HFFc6 (cell line): ENCODE measurements at regions not wholly inside any gene's neighbourhood (a gene's known extent, or its start where the extent isn't known, plus 50 kb on each side); places are given as distances from the start of the nearest gene placed in this dataset.

Experiments
- DNase-seq: peaks from one replicate; pipeline ENCODE4 v3.0.0-alpha.2; 2018
- H3K27ac Mint-ChIP-seq: 2 replicates; pipeline ENCODE4 v1.8.0; 2020; ENCODE audit warnings: mild to moderate bottlenecking, mixed read lengths
- H3K27me3 Mint-ChIP-seq: 2 replicates; pipeline ENCODE4 v1.8.0; 2021; ENCODE audit warnings: mild to moderate bottlenecking, moderate library complexity, mixed read lengths; ENCODE audit not compliant: insufficient read depth
- H3K36me3 Mint-ChIP-seq: 2 replicates; pipeline ENCODE4 v1.8.0; 2021; ENCODE audit warnings: low read depth, mixed read lengths
- H3K4me1 Mint-ChIP-seq: 2 replicates; pipeline ENCODE4 v1.8.0; 2020; ENCODE audit warnings: low read depth, mixed read lengths
- H3K4me3 Mint-ChIP-seq: 2 replicates; pipeline ENCODE4 v1.8.0; 2020; ENCODE audit warnings: mild to moderate bottlenecking, moderate library complexity, mixed read lengths
- H3K9me3 Mint-ChIP-seq: 2 replicates; pipeline ENCODE4 v1.8.0; 2020; ENCODE audit warnings: mild to moderate bottlenecking, mixed read lengths
- CTCF ChIP-seq: fragments of 200-600 bp; sonication (generic); IDR thresholded peaks from 2 replicates; pipeline ENCODE4 v1.5.0; 2021; ENCODE audit warnings: antibody characterized with exemption, mild to moderate bottlenecking

GRCh38 chr3:164375995-164376394 is 702.3 kb downstream of the SI start:
- no peaks in the 10 kb centered on the region for H3K4me1 Mint-ChIP-seq
- H3K36me3 Mint-ChIP-seq: no peaks in the 10 kb centered on the region
- H3K27me3 Mint-ChIP-seq: no peaks in the 10 kb centered on the region
- no peak for DNase-seq
- H3K9me3 Mint-ChIP-seq: peaks cover 10% of the 10 kb centered on the region; the same call in 1 of the 2 replicates
- no peak overlapping the region for H3K4me3 Mint-ChIP-seq
- TF ChIP-seq CTCF: no peak
- no peak overlapping the region for H3K27ac Mint-ChIP-seq

GRCh38 chr3:164375538-164375937 is 702.8 kb downstream of the SI start:
- H3K36me3 Mint-ChIP-seq: no peaks in the 10 kb centered on the region
- no peak overlapping the region for H3K4me3 Mint-ChIP-seq
- DNase-seq: no peak
- no peak for TF ChIP-seq CTCF
- no peaks in the 10 kb centered on the region for H3K4me1 Mint-ChIP-seq
- H3K27me3 Mint-ChIP-seq: no peaks in the 10 kb centered on the region
- H3K9me3 Mint-ChIP-seq: peaks cover 10% of the 10 kb centered on the region; the same call in 1 of the 2 replicates
- H3K27ac Mint-ChIP-seq: no peak overlapping the region

GRCh38 chr3:164371681-164372080 is 706.6 kb downstream of the SI start:
- peaks cover 20% of the 10 kb centered on the region for H3K9me3 Mint-ChIP-seq
- H3K27ac Mint-ChIP-seq: no peak overlapping the region
- H3K4me1 Mint-ChIP-seq: no peaks in the 10 kb centered on the region
- no peak for TF ChIP-seq CTCF
- no peak overlapping the region for H3K4me3 Mint-ChIP-seq
- H3K27me3 Mint-ChIP-seq: no peaks in the 10 kb centered on the region
- no peak for DNase-seq
- H3K36me3 Mint-ChIP-seq: no peaks in the 10 kb centered on the region

GRCh38 chr3:164370970-164371369 is 707.3 kb downstream of the SI start:
- no peaks in the 10 kb centered on the region for H3K4me1 Mint-ChIP-seq
- H3K4me3 Mint-ChIP-seq: no peak overlapping the region
- no peaks in the 10 kb centered on the region for H3K36me3 Mint-ChIP-seq
- no peaks in the 10 kb centered on the region for H3K27me3 Mint-ChIP-seq
- no peak for TF ChIP-seq CTCF
- no peak overlapping the region for H3K27ac Mint-ChIP-seq
- no peak for DNase-seq
- H3K9me3 Mint-ChIP-seq: peaks cover 20% of the 10 kb centered on the region

GRCh38 chr3:164365242-164365641 is 713.1 kb downstream of the SI start:
- peaks cover 12% of the 10 kb centered on the region for H3K9me3 Mint-ChIP-seq
- H3K4me1 Mint-ChIP-seq: no peaks in the 10 kb centered on the region; the same call in 1 of the 2 replicates
- H3K27me3 Mint-ChIP-seq: no peaks in the 10 kb centered on the region
- H3K36me3 Mint-ChIP-seq: no peaks in the 10 kb centered on the region
- H3K4me3 Mint-ChIP-seq: no peak overlapping the region
- no peak for TF ChIP-seq CTCF
- no peak for DNase-seq
- H3K27ac Mint-ChIP-seq: no peak overlapping the region

- Mint-ChIP-seq H3K27me3 (no peaks in the 10 kb centered on the region), H3K36me3 (no peaks in the 10 kb centered on the region), H3K4me1 (no peaks in the 10 kb centered on the region; the same call in 1 of the 2 replicates), H3K4me3 (no peak overlapping the region), H3K27ac (no peak overlapping the region), H3K9me3 (peaks cover 11% of the 10 kb centered on the region)
- TF ChIP-seq CTCF: no peak
- no peak for DNase-seq
Observed at GRCh38 chr3:164364111-164364510, 714.2 kb downstream of the SI start.
